Ascending aorta (tissue), 2 donors: ENCODE measurements at regions not wholly inside any gene's neighbourhood (a gene's known extent, or its start where the extent isn't known, plus 50 kb on each side); places are given as distances from the start of the nearest gene placed in this dataset.

Experiments
- DNase-seq, 2 donors: peaks; one replicate each; pipeline ENCODE4 v3.0.0-alpha.2; 2019; ENCODE audit warnings: low spot score in 2 of 2
- H3K27ac ChIP-seq, 2 donors: fragments of 200-600 bp; sonication (generic); one replicate each; pipeline ENCODE4 v1.5.1; 2016 to 2017; ENCODE audit warnings: mild to moderate bottlenecking in 1 of 2
- H3K27me3 ChIP-seq: fragments of 200-600 bp; sonication (generic); one replicate; pipeline ENCODE4 v1.5.1; 2017
- H3K36me3 ChIP-seq, 2 donors: fragments of 200-600 bp; sonication (generic); one replicate each; pipeline ENCODE4 v1.5.1; 2016
- H3K4me1 ChIP-seq, 2 donors: fragments of 200-600 bp; sonication (generic); one replicate each; pipeline ENCODE4 v1.5.1; 2016 to 2017; ENCODE audit warnings: mild to moderate bottlenecking in 1 of 2
- H3K4me3 ChIP-seq, 2 donors: fragments of 200-600 bp; sonication (generic); one replicate each; pipeline ENCODE4 v1.5.1; 2016 to 2017; ENCODE audit warnings: mild to moderate bottlenecking in 1 of 2
- H3K9me3 ChIP-seq, 2 donors: fragments of 200-600 bp; sonication (generic); one replicate each; pipeline ENCODE4 v1.5.1; 2016
- CTCF ChIP-seq, 3 experiments: fragments of 200-600 bp in 2 of 3; fragments of 450-650 bp in 1 of 3; sonication (generic) in 2 of 3; IDR thresholded peaks; one replicate each; pipeline ENCODE4 v1.5.1; 2016 to 2019; ENCODE audit warnings: antibody characterized with exemption in 3 of 3, mild to moderate bottlenecking in 1 of 3, moderate library complexity in 1 of 3
- intact Hi-C: fragments of 100-400 bp; cut with DNase I; formaldehyde crosslinking; loops from one replicate; pipeline ENCODE4 v1.15.1; 2023

GRCh38 chr5:113792806-113793205 lies 279.3 kb downstream of the YTHDC2 start:
- H3K27me3 ChIP-seq, result no peaks in the 10 kb centered on the region
- intact Hi-C loops, result no loop called here
- no peak overlapping the region for H3K27ac ChIP-seq
- H3K36me3 ChIP-seq, result no peaks in the 10 kb centered on the region
- H3K9me3 ChIP-seq, result no peaks in the 10 kb centered on the region
- no peaks in the 10 kb centered on the region for H3K4me1 ChIP-seq
- H3K4me3 ChIP-seq, result no peak overlapping the region
- no peak for DNase-seq
- TF ChIP-seq CTCF (IDR thresholded peaks at IDR 0.05), result no peak

GRCh38 chr5:113794981-113795380 lies 281.5 kb downstream of the YTHDC2 start:
- Histone ChIP-seq H3K36me3 (no peaks in the 10 kb centered on the region), H3K27me3 (no peaks in the 10 kb centered on the region), H3K27ac (no peak overlapping the region), H3K4me3 (no peak overlapping the region), H3K4me1 (no peaks in the 10 kb centered on the region), H3K9me3 (no peaks in the 10 kb centered on the region)
- no peak for TF ChIP-seq CTCF (IDR thresholded peaks at IDR 0.05)
- intact Hi-C loops, result no loop called here
- DNase-seq, result no peak

GRCh38 chr5:113800686-113801085 lies 287.2 kb downstream of the YTHDC2 start:
- DNase-seq, result no peak
- Histone ChIP-seq H3K36me3 (no peaks in the 10 kb centered on the region), H3K4me3 (no peak overlapping the region), H3K9me3 (no peaks in the 10 kb centered on the region), H3K4me1 (no peaks in the 10 kb centered on the region), H3K27me3 (no peaks in the 10 kb centered on the region), H3K27ac (no peak overlapping the region)
- intact Hi-C loops, result no loop called here
- no peak for TF ChIP-seq CTCF (IDR thresholded peaks at IDR 0.05)

- H3K27ac ChIP-seq, result no peak overlapping the region
- no peaks in the 10 kb centered on the region for H3K36me3 ChIP-seq
- intact Hi-C loops, result no loop called here
- H3K4me3 ChIP-seq, result no peak overlapping the region
- no peak for DNase-seq
- H3K9me3 ChIP-seq, result no peaks in the 10 kb centered on the region
- H3K27me3 ChIP-seq, result no peaks in the 10 kb centered on the region
- peaks cover 0 to 4% of the 10 kb centered on the region in 2 donors for H3K4me1 ChIP-seq
- TF ChIP-seq CTCF (IDR thresholded peaks at IDR 0.05), result no peak
Measured at GRCh38 chr5:113804264-113804663, 290.8 kb downstream of the YTHDC2 start.

- H3K27ac ChIP-seq, result no peak overlapping the region
- H3K36me3 ChIP-seq, result no peaks in the 10 kb centered on the region
- intact Hi-C loops, result loop anchor here (5.0 kb wide), 1 partner anchor 642 kb away; no protein-coding TSS in a partner anchor
- DNase-seq, result no peak
- peaks cover 0 to 4% of the 10 kb centered on the region in 2 donors for H3K4me1 ChIP-seq
- H3K9me3 ChIP-seq, result no peaks in the 10 kb centered on the region
- H3K27me3 ChIP-seq, result no peaks in the 10 kb centered on the region
- no peak for TF ChIP-seq CTCF (IDR thresholded peaks at IDR 0.05)
- no peak overlapping the region for H3K4me3 ChIP-seq
Measured at GRCh38 chr5:113804943-113805342, 291.4 kb downstream of the YTHDC2 start.

GRCh38 chr5:113806250-113806649 lies 292.8 kb downstream of the YTHDC2 start:
- peak overlapping the region in 1 of 2 donors; percentile 47 for H3K4me3 ChIP-seq
- no peaks in the 10 kb centered on the region for H3K36me3 ChIP-seq
- H3K27me3 ChIP-seq, result no peaks in the 10 kb centered on the region
- H3K4me1 ChIP-seq, result peaks cover 0 to 6% of the 10 kb centered on the region in 2 donors
- intact Hi-C loops, result loop anchor here (5.0 kb wide), 1 partner anchor 641 kb away; no protein-coding TSS in a partner anchor
- no peak for DNase-seq
- TF ChIP-seq CTCF (IDR thresholded peaks at IDR 0.05), result peak in 2 of 3 experiments; percentile 40 to 62
- H3K9me3 ChIP-seq, result no peaks in the 10 kb centered on the region
- H3K27ac ChIP-seq, result peak overlapping the region; percentile 61 to 73
